Stimulated activated naive CD4-positive, alpha-beta T cell (primary cell): ENCODE measurements at regions not wholly inside any gene's neighbourhood (a gene's known extent, or its start where the extent isn't known, plus 50 kb on each side); places are given as distances from the start of the nearest gene placed in this dataset.

Experiments used
- DNase-seq, 6 experiments: peaks; one replicate each; lab custom pipeline; 2025; lab: John Stamatoyannopoulos, UW

DNA sequence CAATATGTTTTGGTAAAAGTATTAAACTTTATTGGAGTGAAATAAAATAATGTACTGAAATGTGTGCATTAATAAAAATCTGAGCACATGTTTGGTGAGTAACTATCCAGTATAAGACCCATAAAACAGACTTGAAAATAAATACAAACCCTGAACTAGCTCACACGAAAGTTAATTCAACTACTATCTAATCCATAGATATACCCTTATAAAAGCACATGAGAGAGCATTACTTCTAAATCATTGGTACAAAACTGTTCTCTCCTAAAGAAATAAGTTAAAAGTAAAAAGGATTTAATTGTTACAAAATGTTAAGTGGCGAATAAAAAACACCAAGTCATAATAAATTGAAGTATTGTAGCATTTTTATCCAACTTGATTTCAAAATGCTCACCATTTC, 295.6 kb downstream of the PTPRC start:
- DNase-seq, result no peak

DNA sequence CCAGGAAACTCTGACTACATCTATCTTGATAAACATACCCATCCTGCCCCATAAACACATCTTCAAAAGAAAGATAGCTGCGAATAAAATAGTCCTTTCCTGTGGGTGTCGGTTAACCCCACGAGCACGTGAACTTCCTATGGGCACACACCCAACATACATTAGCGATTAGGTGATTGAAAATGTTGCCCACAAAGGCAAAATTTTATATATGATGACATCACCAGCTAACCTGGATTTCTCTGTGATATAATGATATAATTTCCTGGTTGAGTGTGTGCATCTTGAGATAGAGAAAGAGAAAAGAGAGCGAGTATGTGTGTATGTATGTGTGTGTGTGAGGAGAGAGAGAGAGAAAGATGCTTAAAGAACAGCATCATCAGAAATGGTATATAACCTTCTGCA, 296.1 kb downstream of the PTPRC start:
- DNase-seq, result peak; percentile 14 to 71 (median 58)

DNA sequence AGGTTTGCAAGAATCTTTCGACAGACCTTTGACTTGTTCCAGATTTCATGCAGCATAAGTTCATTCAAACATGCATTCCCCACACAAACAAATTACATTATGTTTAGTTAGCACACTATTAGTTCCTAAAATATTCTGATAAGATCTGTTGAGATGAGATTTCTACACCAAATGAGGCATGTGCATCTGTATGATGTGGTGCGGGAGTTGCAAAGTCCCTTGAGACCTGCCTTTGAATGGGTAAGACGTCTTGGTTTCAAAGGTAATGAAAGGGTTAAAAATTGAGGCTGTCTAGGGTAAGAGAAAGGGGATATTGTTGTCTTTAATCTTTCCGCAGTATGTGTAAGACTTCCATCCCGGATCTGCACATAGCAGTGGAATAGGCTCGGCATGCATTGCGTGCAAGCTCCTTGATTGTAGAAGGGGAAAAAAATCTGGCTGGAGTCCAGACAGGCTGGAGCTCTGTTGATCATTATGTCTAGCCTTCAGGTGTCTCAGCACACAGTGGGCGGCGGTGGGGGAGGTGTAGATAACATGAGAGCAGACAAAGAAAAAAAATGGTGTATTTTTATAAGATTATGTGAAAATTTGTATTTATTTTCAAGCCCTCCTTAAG, 296.6 kb downstream of the PTPRC start:
- DNase-seq, result peak in 5 of 6 experiments; percentile 7 to 57 (median 40)

DNA sequence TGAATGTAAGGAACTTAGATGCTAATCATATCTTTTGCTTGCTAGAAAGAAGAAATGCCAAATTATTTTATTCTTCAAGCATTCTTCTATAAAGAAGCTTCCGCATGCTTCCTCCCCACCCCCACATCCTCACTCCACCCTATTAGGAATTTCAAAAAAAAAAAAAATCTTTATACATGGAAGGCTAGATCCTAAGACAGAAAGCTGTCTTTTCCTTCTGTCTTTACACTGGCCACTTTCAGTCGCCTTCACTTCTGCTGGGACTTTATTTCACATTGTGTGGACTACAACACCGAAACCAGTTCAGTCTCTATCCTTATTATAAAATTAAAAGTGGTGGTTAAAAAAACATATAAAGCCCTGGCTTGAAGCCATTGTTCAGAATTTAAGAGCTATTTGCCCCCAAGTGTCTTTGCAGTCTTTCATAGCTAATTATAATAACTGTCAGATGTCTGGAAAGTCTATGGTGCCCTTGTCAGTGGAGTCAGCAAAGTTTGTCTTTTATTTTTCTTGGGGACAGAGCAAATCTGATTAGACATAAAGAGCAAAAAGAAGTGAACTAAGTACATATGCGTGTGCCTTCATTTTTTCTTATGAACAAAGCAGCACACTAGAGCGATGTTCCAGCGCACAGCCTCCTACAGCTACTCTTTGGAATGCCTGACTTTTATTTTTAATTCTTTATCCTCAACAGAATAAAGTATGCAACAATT, 297.7 kb downstream of the PTPRC start:
- DNase-seq, result peak in 1 of 6 experiments; percentile 57

DNA sequence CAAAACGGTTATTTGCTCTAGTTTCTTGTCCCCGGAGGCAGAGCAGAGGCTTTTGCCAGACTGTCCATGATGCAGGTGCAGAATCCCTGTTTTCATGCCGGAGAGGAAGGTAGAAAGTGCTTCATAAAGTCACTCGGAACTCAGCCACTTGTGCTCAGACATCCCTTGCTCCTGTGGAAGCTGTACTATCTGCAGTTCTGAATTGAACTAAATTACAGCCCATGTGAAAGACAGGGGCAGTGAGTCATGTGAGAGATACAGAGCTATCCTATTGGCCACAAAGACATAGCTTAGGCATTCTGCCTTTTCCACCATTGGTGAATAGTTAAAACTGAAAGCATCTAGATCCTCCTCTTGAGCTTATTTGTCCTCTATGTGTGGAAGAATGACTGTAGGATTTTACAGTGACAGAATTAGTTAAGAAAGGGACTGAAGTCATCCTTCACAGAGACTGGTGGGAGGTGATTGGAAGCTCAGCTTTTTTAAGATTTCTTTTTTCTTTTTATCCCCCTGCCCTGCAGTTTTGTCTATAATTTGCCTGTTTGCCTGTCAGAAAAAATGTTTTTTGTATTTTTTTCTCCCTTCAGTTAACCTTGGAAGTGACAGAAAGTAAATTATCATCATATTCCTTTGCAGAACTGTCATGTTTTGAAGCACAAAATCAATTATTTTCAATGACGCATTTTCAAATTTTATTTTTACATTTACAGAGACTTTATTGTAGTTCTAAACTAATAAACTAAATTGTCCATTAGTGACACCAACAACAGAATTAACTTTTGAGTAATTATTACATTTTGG, 298.6 kb downstream of the PTPRC start:
- peak in 5 of 6 experiments; percentile 19 to 74 (median 70) for DNase-seq

DNA sequence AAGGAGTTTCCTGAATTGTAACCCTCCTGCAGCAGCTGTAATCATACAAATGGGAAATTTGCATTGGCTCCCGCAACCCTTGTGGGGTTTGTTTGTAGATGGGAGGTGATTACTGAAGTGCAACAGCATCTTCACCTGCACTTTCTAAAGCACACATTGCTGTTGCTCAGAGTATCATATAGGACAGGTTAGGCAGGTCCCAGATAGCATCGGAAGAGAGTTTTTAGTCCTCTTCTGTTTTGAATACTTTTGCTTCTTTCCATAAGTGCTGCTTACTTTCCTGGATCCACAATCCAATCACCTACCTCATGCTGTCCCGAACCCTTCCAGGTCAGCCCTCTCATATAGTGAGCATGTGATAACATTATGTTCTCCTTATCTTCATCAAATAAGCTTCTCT, 300.4 kb downstream of the PTPRC start:
- no peak for DNase-seq

DNA sequence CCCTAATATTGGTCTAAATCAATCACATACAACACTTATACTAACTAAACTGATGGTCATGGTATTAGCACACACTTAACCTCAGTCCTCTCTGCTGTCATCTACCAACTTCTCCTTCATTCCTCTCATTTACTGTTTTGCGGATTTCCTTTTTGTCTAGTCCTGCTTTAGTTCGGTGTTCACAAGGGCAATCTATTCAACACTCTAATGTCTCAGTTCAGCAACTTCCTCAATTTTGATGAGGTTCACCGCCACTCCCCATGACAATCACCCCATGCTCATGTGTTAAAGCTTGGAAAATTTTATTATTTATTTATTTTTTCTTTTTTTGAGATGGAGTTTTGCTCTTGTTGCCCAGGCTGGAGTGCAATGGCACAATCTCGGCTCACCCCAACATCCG, 301.1 kb downstream of the PTPRC start:
- no peak for DNase-seq

DNA sequence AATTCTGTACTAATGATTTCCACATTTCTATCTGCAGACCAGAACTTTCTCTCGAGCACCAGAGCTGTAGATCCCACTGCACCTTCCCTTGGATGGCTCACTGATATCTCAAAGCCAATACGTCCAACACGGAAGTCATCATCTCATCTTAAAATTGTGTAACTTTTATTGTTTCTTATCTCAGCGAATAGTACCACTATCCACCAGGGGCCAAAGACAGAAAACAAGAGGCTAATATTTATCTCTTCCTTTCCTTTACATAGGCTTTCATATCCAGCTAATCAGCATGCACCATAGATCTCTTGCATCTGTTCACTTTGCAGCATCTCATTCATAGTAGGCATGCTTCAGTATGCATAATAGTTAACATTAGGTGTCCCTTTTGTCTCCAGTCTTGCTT, 303.6 kb downstream of the PTPRC start:
- no peak for DNase-seq

DNA sequence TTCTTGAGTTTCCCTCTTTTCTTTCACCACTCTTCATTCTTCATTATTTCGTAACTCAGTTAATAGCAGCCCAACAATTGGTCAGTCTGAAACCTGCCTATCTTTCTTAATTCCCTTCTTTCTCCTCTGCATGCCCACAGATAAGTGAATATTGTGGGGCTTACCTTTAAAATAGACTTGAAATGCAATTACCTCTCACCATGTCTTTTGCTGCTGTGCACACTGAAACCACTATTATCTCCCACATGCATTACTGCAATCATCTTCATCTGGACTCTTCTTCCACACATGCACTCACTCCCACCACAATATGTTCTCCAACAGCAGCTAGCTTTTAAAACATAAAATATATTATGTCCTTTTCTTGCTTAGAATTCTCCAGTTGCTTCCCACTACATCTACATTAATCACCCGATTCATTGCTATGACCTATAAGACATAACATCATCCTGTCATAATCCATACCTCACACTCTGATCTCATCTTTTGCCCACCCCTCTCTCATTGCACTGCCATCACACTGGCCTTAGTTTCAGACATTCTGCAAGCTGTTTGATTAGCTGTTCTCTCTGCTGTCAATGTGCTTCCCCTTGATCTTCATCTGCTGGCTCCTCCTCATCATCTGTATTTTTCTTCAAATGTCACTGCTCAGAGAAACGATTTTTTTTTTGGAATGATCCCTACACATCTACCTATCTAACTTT, 304.8 kb downstream of the PTPRC start:
- no peak for DNase-seq

DNA sequence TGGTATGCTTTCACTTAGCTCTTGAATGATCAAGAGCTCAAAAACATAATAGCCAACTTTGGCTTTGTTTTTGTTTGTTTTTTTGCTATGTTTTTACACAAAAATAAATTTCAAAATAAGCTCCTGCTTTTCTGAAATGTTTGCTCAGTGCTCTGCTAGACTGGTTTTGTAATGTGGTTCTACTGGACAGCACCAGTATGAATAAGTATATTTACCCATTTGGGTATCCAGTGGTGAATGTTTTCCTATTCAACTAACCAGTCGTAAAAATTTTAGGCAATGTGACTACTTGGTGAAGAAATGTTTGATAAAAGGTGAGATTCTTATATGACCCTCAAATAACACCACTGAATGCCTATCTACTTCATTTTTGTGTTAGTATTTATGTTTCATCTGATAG, 308.6 kb downstream of the PTPRC start:
- no peak for DNase-seq

DNA sequence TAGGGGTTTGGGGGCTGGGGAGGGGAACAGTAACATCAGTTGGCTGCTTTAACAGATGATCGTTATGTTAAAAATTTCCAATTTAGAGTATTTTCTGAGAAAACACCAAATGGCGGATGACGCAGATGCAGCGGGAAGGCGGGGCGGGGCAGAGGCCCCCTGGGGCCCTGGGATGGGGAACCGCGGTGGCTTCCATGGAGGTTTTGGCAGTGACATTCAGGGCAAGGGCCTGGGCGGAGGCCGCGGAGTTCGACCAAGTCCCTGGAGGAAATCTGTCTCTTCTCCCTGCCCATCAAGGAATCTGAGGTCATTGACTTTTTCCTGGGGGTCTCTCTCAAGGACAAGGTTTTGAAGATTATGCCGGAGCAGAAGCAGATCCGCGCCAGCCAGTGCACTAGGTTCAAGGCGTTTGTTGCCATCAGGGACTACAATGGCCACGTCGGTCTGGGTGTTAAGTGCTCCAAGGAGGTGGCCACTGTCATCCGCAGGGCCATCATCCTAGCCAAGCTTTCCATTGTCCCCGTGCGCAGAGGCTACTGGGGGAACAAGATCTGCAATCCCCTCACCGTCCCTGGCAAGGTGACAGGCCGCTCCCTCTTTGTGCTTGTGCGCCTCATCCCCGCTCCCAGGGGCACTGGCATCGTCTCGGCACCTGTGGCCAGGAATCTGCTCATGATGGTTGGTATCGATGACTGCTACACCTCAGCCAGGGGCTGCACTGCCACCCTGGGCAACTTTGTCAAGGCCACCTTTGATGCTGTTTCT, 310.2 kb downstream of the PTPRC start:
- DNase-seq, result no peak

DNA sequence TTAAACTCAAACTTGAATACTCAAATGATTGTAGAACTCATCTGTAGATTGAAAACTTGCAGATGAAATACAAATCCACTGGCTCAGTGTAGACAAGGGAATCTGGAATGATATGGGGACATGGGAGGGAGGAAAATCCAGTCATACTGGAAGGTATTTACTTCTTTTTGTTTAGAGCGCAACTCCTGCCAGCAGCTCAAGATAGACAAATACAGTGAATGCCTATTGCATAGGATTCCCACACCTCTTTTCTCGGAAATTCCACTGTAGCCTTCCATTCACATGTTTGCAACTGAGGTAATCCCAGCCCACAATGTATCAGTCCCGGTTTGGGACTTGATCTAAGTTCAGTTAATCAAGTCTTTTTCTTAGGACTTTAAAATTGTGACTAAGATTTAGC, 311.2 kb downstream of the PTPRC start:
- DNase-seq, result no peak

DNA sequence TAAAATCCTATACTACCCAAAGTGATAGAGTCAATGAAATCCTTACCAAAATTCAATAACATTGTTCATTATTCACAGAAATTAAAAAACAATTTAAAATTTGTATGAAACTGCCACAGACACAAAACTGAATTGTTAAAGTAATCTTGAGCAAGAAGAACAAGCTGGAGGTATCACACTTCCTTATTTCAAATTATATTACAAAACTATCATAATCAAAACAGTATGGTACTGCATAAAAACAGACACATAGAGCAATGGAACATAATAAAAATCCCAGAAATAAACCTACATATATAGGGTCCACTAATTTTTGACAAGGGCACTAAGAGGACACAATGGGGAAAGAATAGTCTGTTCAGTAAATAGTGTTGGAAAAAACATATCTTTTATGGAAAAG, 316.2 kb downstream of the PTPRC start:
- no peak for DNase-seq

DNA sequence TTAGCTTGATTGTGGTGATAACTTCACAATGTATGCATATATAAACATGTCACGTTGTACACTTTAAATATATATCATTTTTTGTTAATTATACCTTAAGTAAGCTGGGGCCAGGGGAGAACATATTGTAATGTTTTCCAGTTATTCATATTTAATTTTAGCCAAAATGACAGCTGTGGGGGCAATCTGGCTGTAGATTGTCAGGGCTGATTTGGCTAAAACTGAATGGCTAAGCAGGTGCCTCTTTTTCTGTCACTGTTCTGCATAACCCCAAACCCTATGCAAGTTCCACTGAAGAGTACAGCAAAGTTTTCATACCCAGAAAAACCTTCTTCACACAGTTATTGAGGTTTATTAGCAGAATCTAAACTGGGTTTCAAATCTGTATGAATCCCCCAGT, 318.2 kb downstream of the PTPRC start:
- DNase-seq, result no peak

DNA sequence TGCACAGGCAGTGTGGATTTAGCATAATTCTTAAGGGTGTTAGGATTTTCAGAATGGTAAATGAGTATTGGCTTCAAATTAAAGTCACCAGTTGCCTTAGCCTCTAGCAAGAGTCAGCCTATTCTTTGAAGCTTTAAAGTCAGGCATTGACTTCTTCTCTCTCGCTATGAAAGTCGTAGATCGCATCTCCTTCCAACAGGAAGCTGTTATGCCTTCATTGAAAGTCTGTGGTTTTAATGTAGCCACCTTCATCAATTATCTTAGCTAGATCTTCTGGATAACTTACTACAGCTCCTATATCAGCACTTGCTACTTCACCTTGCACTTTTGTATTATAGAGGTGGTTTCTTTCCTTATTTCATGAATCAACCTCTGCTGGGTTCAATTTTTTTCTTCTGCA, 320.2 kb downstream of the PTPRC start:
- DNase-seq, result peak in 3 of 6 experiments; percentile 33 to 52 (median 38)

DNA sequence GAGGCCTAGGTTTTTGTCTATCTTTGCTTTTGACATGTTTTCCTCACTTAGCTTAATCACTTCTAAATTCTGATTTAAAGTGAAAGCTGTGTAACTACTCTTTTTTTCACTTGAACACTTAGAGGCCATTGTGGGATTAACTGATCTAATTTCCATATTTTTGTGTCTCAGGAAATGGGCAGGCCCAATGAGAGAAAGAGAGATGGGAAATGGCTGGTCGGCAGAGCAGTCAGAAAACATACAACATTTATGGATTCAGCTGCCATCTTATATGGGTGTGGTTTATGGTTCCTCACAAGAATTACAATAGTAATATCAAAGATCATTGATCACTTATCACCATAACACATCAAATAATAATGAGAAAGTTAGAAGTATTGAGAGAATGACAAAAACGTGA, 320.8 kb downstream of the PTPRC start:
- no peak for DNase-seq

DNA sequence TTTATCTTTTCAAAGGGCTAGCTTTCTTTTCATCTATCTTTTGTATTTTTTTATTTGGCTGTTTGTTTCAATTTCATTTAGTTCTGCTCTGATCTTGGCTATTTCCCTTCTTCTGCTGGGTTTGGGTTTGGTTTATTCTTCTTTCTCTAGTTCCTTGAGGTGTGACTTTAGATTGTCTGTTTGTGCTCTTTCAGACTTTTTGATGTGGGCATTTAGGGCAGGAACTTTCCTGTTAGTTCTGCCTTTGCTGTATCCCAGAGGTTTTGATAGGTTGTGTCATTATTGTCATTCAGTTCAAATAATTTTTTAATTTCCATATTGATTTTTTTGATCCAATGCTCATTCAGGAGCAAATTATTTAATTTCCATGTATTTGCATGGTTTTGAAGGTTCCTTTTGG, 325.0 kb downstream of the PTPRC start:
- DNase-seq, result peak in 3 of 6 experiments; percentile 6 to 40 (median 33)

DNA sequence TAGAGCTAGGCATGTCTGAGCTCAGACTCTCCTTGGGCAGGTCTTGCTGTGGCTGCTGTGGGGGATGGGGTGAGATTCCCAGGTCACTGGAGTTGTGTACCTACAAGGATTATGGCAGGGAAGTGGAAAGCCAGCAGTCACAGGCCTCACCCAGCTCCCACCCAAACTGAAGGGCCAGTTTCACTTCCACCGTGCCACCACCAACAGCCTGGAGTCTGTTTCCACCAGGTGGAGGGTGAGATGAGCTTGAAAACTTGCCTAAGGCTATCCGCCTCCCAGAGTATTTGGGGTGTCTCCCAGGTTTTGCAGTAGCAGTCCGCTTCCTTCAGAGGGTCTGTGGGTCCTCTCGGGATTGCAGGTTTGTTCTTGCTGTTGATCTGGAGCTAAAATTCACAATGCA, 327.7 kb downstream of the PTPRC start:
- no peak for DNase-seq

DNA sequence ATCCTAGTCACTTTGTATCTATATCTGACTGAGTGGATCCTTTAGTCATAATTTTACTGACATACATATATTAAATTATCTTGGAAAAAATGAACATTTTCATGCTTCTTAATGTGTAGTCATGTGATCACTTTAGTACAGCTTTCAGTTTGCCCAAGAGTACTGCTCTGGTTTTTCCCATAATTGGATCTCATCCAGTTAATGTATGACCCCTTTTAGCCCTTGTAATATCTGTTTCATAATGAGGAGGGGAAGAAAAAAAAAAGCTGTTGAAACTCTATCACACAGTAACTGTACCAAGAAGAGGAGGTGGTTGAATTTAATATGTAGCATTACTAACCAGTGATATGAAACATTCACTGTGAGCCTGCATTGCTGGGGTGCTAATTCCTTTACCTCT, 328.7 kb downstream of the PTPRC start:
- DNase-seq, result no peak

DNA sequence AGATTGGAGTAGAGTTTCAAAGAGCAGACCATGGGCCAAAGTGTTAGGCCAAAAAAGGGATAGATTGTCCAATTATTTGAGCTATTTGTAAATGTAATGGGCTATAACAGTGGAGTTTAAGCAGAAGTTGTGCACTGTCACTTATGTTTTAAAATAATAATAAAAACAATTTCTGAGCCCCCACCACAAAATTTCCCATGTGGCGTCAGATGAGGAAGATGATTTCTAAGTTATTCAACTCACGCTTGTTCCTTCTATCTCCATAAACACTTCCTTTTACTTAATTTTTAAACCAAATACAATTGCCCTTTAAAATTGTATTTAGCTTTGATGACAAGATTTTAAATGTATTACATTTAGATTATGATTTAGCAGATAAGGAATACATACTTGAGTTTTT, 330.0 kb downstream of the PTPRC start:
- no peak for DNase-seq

DNA sequence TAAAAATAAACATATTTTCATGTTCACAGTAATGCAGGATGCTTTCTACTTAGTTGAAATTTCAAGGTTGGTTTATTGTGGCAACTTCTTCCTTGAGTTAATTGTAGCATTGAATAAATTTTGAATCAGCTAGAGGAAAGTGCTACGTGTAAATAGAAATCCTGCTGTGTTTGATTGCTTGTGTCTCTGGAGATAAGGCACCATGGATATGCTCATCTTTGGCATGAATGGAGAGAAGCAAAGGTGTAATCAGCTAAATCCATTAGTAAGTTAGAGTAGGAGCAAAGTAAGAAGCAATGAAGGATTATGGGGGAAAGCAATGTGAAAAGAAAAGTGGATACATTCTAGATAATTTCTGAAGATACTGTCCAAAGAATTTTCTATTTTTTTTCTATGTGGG, 331.1 kb downstream of the PTPRC start:
- DNase-seq, result no peak

DNA sequence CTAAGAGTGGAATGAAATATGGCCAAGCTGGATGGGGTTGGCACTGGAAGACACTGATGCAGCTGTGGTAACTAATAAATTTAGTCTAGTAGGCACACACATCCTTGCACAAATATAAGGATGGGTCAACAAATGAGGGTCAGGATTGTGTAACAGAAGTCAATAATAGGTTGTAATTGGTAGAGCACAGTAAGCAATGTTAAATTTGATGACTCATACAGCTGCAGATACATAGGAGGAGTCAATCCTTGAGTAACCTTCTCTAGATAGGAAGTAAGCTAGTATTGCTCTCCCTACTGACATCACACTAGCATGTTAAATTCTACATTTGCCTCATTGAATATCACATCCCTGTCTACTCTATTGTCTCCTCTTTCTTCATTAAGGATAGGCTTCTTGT, 332.1 kb downstream of the PTPRC start:
- DNase-seq, result no peak
